ENCODE measurements at regions not wholly inside any gene's neighbourhood (a gene's known extent, or its start where the extent isn't known, plus 50 kb on each side); places are given as distances from the start of the nearest gene placed in this dataset.

DNA sequence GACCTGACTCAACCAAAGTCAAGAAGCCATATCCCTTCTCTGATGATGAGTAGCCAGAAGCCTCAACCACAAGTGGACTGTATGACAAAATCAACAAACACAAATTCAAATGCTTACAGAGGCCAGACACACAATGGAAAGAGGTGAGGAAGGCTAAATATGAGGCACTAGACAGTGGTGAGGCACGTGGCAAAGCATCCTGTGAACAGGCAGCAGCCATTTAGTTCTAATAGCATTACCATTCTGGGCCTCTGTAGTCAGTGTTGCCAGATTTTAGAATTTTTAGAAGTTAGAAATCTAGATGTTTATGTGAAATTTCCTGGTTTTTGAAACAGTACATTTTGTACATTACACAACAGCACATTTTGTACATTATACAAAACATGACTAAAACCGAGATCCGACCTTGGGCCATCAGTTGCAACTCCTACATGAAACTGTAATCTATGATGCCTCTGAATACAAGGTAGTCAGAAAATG is 403.3 kb downstream of the COG6 start:
- Histone ChIP-seq H3K4me3 (no peak overlapping the region), H3K27ac (no peak overlapping the region), H3K4me1 (peaks cover 0 to 12% of the 10 kb centered on the region in 2 donors), H3K9me3 (no peaks in the 10 kb centered on the region), H3K36me3 (no peaks in the 10 kb centered on the region), H3K27me3 (no peaks in the 10 kb centered on the region)
- intact Hi-C loops (cut with DNase I; ENCODE audit: low total_unique reads) = no loop called here
- DNase-seq (ENCODE audit: low spot score in 2 of 2) = no peak
- TF ChIP-seq POLR2A (IDR thresholded peaks at IDR 0.05) = no peak
- TF ChIP-seq POLR2AphosphoS5 (IDR thresholded peaks at IDR 0.05) = no peak
- TF ChIP-seq, protein P1, sequence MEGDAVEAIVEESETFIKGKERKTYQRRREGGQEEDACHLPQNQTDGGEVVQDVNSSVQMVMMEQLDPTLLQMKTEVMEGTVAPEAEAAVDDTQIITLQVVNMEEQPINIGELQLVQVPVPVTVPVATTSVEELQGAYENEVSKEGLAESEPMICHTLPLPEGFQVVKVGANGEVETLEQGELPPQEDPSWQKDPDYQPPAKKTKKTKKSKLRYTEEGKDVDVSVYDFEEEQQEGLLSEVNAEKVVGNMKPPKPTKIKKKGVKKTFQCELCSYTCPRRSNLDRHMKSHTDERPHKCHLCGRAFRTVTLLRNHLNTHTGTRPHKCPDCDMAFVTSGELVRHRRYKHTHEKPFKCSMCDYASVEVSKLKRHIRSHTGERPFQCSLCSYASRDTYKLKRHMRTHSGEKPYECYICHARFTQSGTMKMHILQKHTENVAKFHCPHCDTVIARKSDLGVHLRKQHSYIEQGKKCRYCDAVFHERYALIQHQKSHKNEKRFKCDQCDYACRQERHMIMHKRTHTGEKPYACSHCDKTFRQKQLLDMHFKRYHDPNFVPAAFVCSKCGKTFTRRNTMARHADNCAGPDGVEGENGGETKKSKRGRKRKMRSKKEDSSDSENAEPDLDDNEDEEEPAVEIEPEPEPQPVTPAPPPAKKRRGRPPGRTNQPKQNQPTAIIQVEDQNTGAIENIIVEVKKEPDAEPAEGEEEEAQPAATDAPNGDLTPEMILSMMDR (IDR thresholded peaks at IDR 0.05) = no peak

DNA sequence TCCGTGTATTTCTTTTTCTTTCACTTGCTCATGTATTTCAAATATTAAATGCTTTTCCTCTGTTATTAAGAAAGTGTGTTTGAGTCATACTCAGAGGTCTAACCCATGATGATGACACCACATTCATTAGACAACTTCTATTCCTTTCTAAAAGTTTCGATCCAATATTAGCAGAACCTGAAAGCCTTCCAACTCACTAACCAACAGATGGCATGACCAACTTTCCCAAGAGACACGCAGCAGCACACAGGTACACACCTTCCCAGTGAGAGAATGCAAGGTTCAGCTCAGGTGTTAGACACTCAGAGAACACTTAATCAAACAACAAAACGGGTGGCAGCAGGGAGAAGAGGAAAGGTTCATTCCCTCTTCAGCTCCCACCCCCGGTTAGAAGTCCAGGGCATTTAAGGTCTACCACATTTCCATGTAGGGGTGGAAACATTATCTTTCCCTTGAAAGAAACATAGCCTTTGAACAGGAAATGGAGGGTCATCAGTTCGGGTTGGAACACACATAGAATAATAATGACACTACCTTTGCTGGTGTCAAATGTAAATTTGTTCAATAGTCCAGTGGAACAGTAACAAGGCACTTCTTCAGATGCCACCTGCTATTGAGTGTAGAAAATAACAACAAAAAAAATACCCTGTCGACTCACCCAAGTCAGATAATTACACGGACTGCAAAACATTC is 404.2 kb downstream of the COG6 start:
- no peaks in the 10 kb centered on the region for H3K9me3 ChIP-seq
- peaks cover 0 to 12% of the 10 kb centered on the region in 2 donors for H3K4me1 ChIP-seq
- no peaks in the 10 kb centered on the region for H3K36me3 ChIP-seq
- intact Hi-C loops (cut with DNase I; ENCODE audit: low total_unique reads) = loop anchor here (5.0 kb wide), 1 partner anchor 107 kb away; no protein-coding TSS in a partner anchor
- H3K4me3 ChIP-seq = no peak overlapping the region
- H3K27me3 ChIP-seq = no peaks in the 10 kb centered on the region
- no peak for DNase-seq (ENCODE audit: low spot score in 2 of 2)
- peak overlapping the region; percentile 68 to 72 for H3K27ac ChIP-seq
- TF ChIP-seq POLR2AphosphoS5 (IDR thresholded peaks at IDR 0.05) (no peak), POLR2A (IDR thresholded peaks at IDR 0.05) (no peak)
- TF ChIP-seq, protein P1 (IDR thresholded peaks at IDR 0.05) = no peak

DNA sequence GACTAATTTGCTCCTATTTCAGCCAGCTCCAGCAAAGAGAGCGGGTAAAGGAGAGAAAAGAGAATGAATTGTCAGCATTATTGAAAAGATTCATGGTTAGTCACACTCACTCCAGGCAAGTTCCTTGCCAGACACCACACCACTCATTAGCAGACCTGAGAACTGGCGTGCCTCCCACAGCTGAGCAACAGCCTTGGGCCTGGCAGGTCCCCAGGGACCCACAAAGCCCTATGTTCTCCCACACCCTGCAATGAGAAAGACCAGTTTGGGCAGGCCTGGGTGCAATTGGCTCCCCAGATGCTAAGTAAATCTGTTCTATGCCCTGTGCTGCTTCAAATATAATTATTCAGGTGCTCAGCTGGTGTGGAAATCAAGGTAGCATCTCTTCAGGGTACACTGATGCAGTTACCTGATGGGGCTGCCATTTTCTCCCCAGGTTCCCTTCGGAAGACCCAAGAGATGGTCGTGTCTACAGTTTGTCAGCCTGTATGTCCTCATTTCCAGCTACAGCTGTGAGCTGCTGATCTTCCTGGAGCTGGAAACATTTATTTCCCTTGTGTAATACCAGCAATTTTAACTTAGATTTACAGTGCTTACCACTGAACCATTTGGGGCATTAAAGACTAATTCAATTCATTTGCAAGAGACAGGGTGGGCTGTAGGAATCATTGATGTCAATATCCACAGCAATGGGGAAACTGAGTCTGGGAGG is 405.0 kb downstream of the COG6 start:
- DNase-seq (ENCODE audit: low spot score in 2 of 2) = peak in 1 of 2 donors; percentile 89
- intact Hi-C loops (cut with DNase I; ENCODE audit: low total_unique reads) = loop anchor here (5.0 kb wide), 1 partner anchor 108 kb away; no protein-coding TSS in a partner anchor
- Histone ChIP-seq H3K4me3 (no peak overlapping the region), H3K27ac (peak overlapping the region; percentile 68 to 72), H3K4me1 (peaks cover 0 to 12% of the 10 kb centered on the region in 2 donors), H3K9me3 (no peaks in the 10 kb centered on the region), H3K36me3 (no peaks in the 10 kb centered on the region), H3K27me3 (no peaks in the 10 kb centered on the region)
- TF ChIP-seq POLR2AphosphoS5 (IDR thresholded peaks at IDR 0.05) = peak in 1 of 3 donors; percentile 46
- no peak for TF ChIP-seq POLR2A (IDR thresholded peaks at IDR 0.05)

DNA sequence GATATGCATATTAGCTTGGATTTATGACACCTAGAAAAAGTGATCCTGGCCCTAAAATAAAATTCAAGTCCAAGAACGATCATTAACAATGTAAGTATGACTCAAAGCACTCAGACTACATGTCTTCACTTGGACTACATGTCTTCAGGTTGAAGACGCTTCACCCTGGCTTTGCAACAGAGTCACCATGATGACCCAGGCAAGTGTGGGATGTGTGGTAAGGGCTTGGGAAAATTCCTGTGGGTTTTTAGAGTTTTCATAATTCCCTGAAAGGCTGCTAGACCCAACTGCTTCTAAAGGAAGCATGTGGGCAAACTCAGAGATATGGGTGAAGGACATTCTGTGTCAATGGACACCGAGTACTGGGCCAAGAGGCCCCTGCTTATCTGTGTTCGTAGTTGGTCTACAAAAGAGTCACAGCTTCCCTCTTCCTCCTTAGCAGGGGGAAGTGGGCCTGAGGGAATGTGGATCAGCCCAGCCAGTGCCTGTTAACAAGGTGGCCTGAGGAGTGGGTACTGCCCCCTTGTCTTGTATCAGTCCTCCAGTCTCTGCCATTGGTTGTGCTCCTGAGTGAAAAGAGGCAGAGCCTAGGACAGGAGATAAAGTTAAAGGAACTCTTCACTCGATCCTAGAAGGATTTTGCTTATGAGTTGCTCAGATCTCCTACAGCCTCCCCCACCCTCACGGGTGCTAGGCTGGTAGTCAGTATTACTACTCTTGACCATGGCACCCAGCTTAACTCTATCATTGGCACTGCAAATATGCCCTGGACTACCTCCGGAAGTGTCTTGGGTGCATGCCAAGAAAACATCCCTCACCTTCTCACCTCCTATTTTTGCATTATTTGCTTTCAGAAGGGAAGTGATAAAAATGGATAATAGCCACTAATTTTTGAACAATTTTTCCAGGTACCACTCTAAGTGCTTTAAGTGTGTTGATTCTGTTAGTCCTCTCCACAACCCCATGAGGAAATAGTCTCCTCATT is 406.3 kb downstream of the COG6 start:
- TF ChIP-seq, protein P1 (IDR thresholded peaks at IDR 0.05) = no peak
- no peak for TF ChIP-seq POLR2A (IDR thresholded peaks at IDR 0.05)
- TF ChIP-seq POLR2AphosphoS5 (IDR thresholded peaks at IDR 0.05) = no peak
- intact Hi-C loops (cut with DNase I; ENCODE audit: low total_unique reads) = loop anchor here (5.0 kb wide), 1 partner anchor 109 kb away; no protein-coding TSS in a partner anchor
- peak overlapping the region in 1 of 2 donors; percentile 27 for H3K27ac ChIP-seq

DNA sequence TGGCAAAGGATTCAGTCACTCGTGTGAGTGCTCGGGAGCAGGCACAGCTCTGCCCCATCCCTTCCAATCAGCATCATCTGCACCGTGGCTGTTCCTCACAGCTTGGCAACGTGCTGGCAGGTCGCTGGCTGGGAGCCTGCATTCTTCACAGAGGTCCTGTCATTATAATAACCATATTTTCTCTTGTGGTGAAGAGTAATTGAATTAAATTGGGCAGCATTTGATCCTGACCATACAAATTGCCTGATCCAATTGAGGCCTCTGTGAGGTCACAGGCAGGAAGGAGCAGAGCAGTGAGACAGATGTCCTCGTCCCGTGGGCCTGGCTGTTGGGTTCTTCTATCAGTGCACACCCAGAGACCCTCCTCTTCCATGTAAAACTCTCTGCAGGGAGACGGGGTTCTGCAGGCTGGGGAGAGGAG is 407.8 kb downstream of the COG6 start:
- Histone ChIP-seq H3K4me1 (peaks cover 0 to 12% of the 10 kb centered on the region in 2 donors), H3K4me3 (no peak overlapping the region), H3K27me3 (no peaks in the 10 kb centered on the region), H3K9me3 (no peaks in the 10 kb centered on the region), H3K36me3 (no peaks in the 10 kb centered on the region), H3K27ac (peak overlapping the region; percentile 1 to 54)
- intact Hi-C loops (cut with DNase I; ENCODE audit: low total_unique reads) = loop anchor here (5.0 kb wide), 1 partner anchor 111 kb away; no protein-coding TSS in a partner anchor
- DNase-seq (ENCODE audit: low spot score in 2 of 2) = peak in 1 of 2 donors; percentile 68
- TF ChIP-seq, protein P1 (IDR thresholded peaks at IDR 0.05) = no peak
- TF ChIP-seq POLR2A (IDR thresholded peaks at IDR 0.05) (no peak), POLR2AphosphoS5 (IDR thresholded peaks at IDR 0.05) (no peak)

More for the DNA sequence above, 406.3 kb downstream of the COG6 start:
- Histone ChIP-seq H3K9me3 (no peaks in the 10 kb centered on the region), H3K4me3 (no peak overlapping the region), H3K36me3 (no peaks in the 10 kb centered on the region), H3K4me1 (peaks cover 0 to 12% of the 10 kb centered on the region in 2 donors), H3K27me3 (no peaks in the 10 kb centered on the region)
- DNase-seq (ENCODE audit: low spot score in 2 of 2) = no peak

Data from breast epithelium (tissue), 4 donors.